K562 (cell line): ENCODE measurements at regions not wholly inside any gene's neighbourhood (a gene's known extent, or its start where the extent isn't known, plus 50 kb on each side); places are given as distances from the start of the nearest gene placed in this dataset.

Experiments
- BRCA1 ChIP-seq, 2 experiments: fragments of 450-650 bp in 1 of 2; sonication (generic) in 1 of 2; formaldehyde crosslinking in 1 of 2; IDR thresholded peaks; 2 replicates each; pipeline versions ENCODE4 v1.5.0 to v1.6.1; 2017 to 2020; ENCODE audit warnings: mild to moderate bottlenecking in 1 of 2, missing genetic modification reagents in 1 of 2
- FOXA1 ChIP-seq: fragments of 450-650 bp; IDR thresholded peaks from 2 replicates; pipeline ENCODE4 v1.6.1; 2016; ENCODE audit warnings: mild to moderate bottlenecking, borderline replicate concordance
- FOXM1 ChIP-seq, 2 experiments: fragments of 450-650 bp in 1 of 2; sonication (generic) in 1 of 2; formaldehyde crosslinking in 1 of 2; IDR thresholded peaks; 2 replicates each; pipeline versions ENCODE4 v1.6.1 to v1.9.0; 2017 to 2022; ENCODE audit warnings: low read depth in 2 of 2, mild to moderate bottlenecking in 2 of 2, missing genetic modification reagents in 1 of 2, moderate library complexity in 1 of 2
- MECOM ChIP-seq: fragments of 250-450 bp; sonication (Bioruptor Pico); IDR thresholded peaks from 2 replicates; pipeline ENCODE4 v1.8.0; 2022; ENCODE audit warnings: inconsistent platforms
- SMAD1 ChIP-seq: fragments of 150-350 bp; IDR thresholded peaks from 2 replicates; pipeline ENCODE4 v1.6.1; 2014; ENCODE audit warnings: low read length, low read depth; ENCODE audit not compliant: partially characterized antibody
- SPI1 ChIP-seq: IDR thresholded peaks from 2 replicates; pipeline ENCODE4 v1.6.1; 2011; ENCODE audit warnings: low read depth, low read length, control low read depth, borderline replicate concordance
- ZNF384 ChIP-seq: IDR thresholded peaks from 2 replicates; pipeline ENCODE4 v1.6.1; 2012; ENCODE audit warnings: low read depth, low read length, improper control_type of control experiment
- TF ChIP-seq, protein P1 (sequence below): fragments of 200-800 bp; sonication (Bioruptor generic); IDR thresholded peaks from 2 replicates; pipeline ENCODE4 v1.6.1; 2016; ENCODE audit warnings: missing genetic modification characterization, missing compliant biosample characterization
- TF ChIP-seq, protein P2 (sequence below): sonication (generic); formaldehyde crosslinking; IDR thresholded peaks from 2 replicates; pipeline ENCODE4 v1.8.0; 2022; ENCODE audit warnings: missing genetic modification reagents, mild to moderate bottlenecking, moderate library complexity, borderline replicate concordance
- TF ChIP-seq, protein P3 (sequence below), 2 experiments: fragments of 450-650 bp in 1 of 2; sonication (generic) in 1 of 2; formaldehyde crosslinking; conservative IDR thresholded peaks; 2 replicates each; pipeline versions ENCODE4 v1.4.0 to v1.8.1; 2020 to 2022; ENCODE audit warnings: mild to moderate bottlenecking in 1 of 2, missing genetic modification reagents in 1 of 2
- TF ChIP-seq, protein P4 (sequence below), 3 experiments: fragments of 200-800 bp in 1 of 3; fragments of 250-450 bp in 1 of 3; fragments of 450-650 bp in 1 of 3; sonication (Bioruptor Pico) in 1 of 3; sonication (Bioruptor generic) in 1 of 3; formaldehyde crosslinking in 1 of 3; IDR thresholded peaks; 2 replicates each; pipeline versions ENCODE4 v1.6.1 to v1.8.0; 2016 to 2022; ENCODE audit warnings: mild to moderate bottlenecking in 2 of 3, missing genetic modification characterization in 2 of 3, missing compliant biosample characterization in 1 of 3, moderate library complexity in 1 of 3
- TF ChIP-seq, protein P5 (sequence below): fragments of 450-650 bp; formaldehyde crosslinking; IDR thresholded peaks from 2 replicates; pipeline ENCODE4 v1.4.0; 2022; ENCODE audit warnings: missing genetic modification characterization

DNA sequence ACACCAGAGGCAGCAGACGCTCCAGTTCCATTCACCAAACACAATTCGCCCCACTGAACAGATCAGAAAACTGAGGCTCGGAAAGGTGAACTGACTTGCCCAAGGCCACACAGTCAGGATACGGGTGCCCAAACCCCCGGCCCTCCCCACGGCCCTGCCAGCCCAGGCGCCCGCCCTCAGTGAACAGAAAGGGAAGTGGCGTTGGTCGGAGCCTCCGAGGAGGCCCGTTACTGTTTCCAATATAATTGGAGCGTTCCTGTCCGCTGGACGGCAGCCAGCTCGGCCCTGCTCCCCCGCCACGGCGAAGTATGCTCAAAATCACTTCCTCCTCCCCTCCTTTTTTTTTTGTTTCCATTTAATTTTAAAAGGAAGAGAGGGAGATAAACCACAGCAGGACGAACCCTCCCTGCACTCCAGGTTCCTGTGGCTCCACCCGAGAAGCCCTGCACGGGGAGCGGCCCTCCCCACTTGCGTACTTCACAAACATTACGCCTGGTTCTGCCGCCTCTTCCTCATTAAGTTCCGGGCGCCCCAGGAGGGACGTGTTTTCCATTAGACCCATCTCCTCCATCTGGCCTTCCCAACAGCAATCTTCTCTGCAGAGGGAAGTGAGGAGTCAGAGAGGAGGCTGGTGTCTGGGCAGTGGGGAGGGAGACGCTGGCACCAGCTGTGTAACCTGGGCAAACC is 61.1 kb downstream of the NCOR2 start (continued):
- TF ChIP-seq, protein P1, sequence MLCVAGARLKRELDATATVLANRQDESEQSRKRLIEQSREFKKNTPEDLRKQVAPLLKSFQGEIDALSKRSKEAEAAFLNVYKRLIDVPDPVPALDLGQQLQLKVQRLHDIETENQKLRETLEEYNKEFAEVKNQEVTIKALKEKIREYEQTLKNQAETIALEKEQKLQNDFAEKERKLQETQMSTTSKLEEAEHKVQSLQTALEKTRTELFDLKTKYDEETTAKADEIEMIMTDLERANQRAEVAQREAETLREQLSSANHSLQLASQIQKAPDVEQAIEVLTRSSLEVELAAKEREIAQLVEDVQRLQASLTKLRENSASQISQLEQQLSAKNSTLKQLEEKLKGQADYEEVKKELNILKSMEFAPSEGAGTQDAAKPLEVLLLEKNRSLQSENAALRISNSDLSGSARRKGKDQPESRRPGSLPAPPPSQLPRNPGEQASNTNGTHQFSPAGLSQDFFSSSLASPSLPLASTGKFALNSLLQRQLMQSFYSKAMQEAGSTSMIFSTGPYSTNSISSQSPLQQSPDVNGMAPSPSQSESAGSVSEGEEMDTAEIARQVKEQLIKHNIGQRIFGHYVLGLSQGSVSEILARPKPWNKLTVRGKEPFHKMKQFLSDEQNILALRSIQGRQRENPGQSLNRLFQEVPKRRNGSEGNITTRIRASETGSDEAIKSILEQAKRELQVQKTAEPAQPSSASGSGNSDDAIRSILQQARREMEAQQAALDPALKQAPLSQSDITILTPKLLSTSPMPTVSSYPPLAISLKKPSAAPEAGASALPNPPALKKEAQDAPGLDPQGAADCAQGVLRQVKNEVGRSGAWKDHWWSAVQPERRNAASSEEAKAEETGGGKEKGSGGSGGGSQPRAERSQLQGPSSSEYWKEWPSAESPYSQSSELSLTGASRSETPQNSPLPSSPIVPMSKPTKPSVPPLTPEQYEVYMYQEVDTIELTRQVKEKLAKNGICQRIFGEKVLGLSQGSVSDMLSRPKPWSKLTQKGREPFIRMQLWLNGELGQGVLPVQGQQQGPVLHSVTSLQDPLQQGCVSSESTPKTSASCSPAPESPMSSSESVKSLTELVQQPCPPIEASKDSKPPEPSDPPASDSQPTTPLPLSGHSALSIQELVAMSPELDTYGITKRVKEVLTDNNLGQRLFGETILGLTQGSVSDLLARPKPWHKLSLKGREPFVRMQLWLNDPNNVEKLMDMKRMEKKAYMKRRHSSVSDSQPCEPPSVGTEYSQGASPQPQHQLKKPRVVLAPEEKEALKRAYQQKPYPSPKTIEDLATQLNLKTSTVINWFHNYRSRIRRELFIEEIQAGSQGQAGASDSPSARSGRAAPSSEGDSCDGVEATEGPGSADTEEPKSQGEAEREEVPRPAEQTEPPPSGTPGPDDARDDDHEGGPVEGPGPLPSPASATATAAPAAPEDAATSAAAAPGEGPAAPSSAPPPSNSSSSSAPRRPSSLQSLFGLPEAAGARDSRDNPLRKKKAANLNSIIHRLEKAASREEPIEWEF (CRISPR knock-in tag): no peak
- TF ChIP-seq, protein P2, sequence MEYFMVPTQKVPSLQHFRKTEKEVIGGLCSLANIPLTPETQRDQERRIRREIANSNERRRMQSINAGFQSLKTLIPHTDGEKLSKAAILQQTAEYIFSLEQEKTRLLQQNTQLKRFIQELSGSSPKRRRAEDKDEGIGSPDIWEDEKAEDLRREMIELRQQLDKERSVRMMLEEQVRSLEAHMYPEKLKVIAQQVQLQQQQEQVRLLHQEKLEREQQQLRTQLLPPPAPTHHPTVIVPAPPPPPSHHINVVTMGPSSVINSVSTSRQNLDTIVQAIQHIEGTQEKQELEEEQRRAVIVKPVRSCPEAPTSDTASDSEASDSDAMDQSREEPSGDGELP: peak; percentile 33; the same call in 1 of the 2 replicates
- TF ChIP-seq BRCA1 (IDR thresholded peaks at IDR 0.05) (no peak), BRCA1 (CRISPR knock-in tag; IDR thresholded peaks at IDR 0.05) (no peak), SPI1 (peak; percentile 70; the same call in 1 of the 2 replicates), ZNF384 (0 out of 2 replicates have a peak, but pooled peaks have one; percentile 37), MECOM (CRISPR knock-in tag) (no peak), SMAD1 (no peak), FOXA1 (no peak), FOXM1 (IDR thresholded peaks at IDR 0.05; ENCODE audit: low read depth) (no peak), FOXM1 (CRISPR knock-in tag; IDR thresholded peaks at IDR 0.05; ENCODE audit: low read depth) (no peak)
- TF ChIP-seq, protein P3, sequence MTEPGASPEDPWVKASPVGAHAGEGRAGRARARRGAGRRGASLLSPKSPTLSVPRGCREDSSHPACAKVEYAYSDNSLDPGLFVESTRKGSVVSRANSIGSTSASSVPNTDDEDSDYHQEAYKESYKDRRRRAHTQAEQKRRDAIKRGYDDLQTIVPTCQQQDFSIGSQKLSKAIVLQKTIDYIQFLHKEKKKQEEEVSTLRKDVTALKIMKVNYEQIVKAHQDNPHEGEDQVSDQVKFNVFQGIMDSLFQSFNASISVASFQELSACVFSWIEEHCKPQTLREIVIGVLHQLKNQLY (CRISPR knock-in tag; conservative IDR thresholded peaks at IDR 0.05): no peak
- TF ChIP-seq, protein P4, sequence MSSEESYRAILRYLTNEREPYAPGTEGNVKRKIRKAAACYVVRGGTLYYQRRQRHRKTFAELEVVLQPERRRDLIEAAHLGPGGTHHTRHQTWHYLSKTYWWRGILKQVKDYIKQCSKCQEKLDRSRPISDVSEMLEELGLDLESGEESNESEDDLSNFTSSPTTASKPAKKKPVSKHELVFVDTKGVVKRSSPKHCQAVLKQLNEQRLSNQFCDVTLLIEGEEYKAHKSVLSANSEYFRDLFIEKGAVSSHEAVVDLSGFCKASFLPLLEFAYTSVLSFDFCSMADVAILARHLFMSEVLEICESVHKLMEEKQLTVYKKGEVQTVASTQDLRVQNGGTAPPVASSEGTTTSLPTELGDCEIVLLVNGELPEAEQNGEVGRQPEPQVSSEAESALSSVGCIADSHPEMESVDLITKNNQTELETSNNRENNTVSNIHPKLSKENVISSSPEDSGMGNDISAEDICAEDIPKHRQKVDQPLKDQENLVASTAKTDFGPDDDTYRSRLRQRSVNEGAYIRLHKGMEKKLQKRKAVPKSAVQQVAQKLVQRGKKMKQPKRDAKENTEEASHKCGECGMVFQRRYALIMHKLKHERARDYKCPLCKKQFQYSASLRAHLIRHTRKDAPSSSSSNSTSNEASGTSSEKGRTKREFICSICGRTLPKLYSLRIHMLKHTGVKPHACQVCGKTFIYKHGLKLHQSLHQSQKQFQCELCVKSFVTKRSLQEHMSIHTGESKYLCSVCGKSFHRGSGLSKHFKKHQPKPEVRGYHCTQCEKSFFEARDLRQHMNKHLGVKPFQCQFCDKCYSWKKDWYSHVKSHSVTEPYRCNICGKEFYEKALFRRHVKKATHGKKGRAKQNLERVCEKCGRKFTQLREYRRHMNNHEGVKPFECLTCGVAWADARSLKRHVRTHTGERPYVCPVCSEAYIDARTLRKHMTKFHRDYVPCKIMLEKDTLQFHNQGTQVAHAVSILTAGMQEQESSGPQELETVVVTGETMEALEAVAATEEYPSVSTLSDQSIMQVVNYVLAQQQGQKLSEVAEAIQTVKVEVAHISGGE (CRISPR knock-in tag; IDR thresholded peaks at IDR 0.05): peak in 1 of 3 experiments; percentile 48; a peak in 1 of 6 replicates
- TF ChIP-seq, protein P5, sequence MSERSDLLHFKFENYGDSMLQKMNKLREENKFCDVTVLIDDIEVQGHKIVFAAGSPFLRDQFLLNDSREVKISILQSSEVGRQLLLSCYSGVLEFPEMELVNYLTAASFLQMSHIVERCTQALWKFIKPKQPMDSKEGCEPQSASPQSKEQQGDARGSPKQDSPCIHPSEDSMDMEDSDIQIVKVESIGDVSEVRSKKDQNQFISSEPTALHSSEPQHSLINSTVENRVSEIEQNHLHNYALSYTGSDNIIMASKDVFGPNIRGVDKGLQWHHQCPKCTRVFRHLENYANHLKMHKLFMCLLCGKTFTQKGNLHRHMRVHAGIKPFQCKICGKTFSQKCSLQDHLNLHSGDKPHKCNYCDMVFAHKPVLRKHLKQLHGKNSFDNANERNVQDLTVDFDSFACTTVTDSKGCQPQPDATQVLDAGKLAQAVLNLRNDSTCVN (CRISPR knock-in tag): no peak
